Putamen (tissue), 1 donor: ENCODE measurements at regions not wholly inside any gene's neighbourhood (a gene's known extent, or its start where the extent isn't known, plus 50 kb on each side); places are given as distances from the start of the nearest gene placed in this dataset.

ENCODE experiments used
- DNase-seq: peaks from one replicate; pipeline ENCODE4 v3.0.0-alpha.2; 2016; ENCODE audit warnings: low spot score

DNA sequence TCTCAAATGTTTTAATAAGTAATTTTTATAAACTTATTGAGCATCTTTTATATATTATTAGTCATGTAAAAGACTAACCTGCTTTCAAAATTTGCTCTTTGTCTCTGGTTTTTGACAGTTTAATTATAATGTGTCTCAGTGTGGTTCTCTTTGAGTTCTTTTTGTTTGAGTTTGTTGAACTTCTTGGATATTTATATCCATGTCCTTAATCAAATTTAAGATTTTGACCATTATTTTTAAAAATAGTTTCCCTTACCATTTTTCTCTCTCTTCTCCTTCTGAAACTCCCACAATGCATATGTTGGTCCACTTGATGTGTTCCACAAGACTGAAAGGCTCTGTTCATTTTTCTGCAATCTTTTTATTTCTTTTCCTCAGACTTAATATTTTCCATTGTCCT is 366.1 kb upstream of the GOLIM4 start:
- no peak for DNase-seq

DNA sequence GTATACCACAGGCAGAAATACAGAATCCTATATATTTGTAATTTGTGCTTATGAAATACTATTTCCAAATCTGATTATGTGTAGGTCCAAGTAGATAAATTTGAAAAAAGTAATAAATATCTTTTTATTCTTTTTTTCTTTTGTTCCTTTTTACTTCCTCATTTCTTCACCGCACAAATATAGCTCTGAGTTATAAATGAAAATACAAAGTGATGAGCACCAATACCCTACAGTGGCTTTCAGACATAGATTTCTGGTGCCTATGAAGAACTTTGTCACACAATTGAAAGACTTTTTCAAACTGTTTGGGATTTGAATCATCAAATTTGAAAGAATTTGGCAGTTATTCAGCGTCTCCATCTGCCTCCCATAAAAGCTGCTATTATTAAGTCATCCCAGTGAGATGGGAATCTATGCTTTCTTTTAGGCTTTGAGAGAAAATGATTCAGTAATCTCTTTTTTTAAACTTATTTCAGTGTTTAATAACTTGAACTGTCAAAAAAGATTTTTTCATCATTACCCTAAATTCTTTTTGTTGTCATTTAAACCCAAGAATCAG is 363.6 kb upstream of the GOLIM4 start:
- DNase-seq = peak; percentile 59

DNA sequence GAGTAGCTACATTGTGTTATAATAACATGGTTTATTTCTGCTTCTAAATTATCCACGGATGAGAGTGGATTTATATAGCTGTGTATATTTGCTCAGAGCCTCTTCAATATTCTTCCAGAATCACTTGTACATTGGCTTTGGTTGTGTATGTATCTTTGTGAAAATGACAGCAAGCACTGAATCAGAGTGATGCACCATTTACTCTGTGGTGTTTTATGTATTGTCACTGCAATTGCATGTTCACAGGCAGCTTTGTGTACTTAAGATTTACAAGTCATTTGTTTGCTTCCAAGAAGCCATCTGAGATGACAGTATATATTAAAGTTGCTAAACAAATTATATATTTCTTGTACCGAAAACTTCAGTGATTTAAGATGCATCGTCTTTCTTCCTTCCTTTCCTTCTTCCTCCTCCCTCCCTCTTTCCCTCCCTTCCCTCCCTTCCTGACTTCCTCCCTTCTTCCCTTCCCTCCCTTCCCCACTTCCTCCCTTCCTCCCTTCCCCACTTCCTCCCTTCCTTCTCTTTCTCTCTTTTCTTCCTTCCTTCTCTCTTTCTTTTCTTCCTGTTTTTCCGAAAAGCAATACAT is 362.3 kb upstream of the GOLIM4 start:
- no peak for DNase-seq

DNA sequence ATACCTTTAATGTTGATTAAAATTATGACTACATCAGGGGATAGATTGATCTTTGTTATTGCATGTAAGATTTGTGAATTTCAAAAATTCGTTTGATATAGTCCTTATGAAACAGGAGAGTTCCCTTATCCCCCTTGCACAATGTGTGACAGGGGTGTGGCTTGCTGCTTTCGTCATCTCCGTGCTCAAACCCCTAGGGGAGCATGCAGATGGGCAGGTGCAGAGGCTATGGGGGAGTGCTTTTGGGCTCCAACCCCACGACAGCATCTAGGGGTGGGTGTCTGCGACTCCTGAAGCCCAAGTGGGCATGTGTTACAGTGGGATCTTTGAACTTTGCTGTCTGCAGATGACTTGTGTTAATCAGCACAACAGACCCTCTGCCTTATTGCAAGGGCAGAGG is 360.1 kb upstream of the GOLIM4 start:
- no peak for DNase-seq

DNA sequence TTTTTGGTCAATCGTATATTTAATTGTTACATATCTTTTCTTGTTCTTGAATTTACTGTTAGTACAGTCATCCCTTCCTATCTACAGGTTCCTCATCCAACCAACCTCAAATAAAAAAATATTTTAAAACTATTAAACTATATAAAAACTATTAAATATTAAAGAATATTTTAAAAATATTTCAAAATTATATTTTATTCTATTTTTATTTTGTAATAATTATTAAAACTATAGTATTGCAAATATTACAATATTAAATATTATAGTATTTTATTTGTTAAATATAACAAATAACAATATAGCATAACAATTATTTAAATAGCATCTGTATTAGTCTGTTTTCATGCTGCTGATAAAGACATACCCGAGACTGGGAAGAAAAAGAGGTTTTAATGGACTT is 357.9 kb upstream of the GOLIM4 start:
- DNase-seq = no peak

DNA sequence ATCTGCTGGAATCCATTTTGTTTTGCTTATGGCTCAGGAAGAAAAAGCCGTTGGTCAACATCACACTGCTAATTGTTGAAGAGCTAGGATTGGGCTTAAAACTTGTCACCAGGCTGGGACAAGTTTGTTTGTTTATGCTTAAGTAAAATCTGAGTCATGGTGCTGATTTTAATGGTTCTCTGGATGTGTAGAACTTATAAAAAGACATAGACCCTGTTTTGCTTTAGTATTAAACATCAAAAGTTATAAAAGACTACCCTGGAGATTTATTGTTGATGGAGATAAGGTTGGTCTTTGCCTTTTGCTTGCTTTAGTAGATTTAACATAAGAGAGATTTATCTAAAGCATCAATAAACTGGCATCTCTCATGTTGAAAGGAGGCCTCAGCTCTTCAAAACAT is 348.2 kb upstream of the GOLIM4 start:
- no peak for DNase-seq

DNA sequence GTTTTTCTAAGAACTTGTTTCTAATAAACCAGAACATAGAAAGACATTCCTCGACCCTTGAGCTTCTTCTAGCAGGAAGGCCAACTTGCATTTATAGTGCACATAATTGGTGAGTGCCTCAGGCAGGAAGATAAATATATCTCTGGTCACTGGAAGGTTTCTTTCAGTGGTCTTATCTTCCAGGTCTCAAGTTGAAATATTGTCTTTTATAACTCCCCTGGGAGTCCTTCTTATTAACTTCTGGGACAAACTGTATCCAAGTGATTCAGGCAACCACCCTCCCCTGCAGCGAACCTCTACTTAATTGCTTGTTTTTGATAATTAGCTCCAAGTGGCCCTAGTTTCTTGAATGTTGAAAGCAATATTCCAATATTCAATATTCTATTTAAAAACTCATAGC is 346.8 kb upstream of the GOLIM4 start:
- no peak for DNase-seq

DNA sequence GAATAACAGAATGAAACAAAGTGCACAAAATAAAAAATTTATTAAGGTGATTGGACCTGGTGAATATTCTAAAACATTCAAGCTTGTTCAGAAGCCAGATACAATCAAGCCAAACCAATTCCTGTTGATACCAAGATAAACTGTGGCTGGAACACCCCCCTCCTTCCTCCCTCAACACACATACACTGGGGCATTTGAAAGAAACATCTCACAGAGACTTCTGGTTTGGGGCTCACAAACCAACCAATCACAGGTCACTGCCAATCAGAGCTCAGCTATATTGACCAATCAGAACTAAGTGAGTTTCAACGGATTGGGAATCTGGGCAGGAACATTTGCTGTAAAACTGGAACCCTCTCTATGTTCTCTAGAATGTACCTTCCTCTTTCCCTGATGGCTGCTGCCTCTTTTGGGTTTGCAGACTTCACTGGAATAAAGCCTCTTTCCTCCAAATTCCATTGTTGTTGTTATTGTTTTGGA is 340.6 kb upstream of the GOLIM4 start:
- DNase-seq = no peak

DNA sequence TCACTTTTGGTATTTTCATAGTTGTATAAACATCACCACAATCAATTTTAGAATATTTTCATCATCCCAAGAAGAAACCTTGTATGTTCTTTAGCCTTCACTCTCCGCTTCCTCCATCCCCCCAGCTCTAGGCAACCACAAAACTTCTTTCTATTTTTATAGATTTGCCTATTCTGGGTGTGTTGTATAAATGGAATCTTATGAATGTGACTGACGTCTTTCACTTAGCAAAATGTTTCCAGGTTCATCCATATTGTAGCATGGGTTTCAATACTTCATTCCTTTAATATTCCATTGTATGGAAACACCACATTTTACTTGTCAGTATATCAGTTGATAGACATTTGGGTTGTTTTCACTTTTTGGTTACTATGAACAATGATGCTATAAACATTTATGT is 335.8 kb upstream of the GOLIM4 start:
- no peak for DNase-seq

DNA sequence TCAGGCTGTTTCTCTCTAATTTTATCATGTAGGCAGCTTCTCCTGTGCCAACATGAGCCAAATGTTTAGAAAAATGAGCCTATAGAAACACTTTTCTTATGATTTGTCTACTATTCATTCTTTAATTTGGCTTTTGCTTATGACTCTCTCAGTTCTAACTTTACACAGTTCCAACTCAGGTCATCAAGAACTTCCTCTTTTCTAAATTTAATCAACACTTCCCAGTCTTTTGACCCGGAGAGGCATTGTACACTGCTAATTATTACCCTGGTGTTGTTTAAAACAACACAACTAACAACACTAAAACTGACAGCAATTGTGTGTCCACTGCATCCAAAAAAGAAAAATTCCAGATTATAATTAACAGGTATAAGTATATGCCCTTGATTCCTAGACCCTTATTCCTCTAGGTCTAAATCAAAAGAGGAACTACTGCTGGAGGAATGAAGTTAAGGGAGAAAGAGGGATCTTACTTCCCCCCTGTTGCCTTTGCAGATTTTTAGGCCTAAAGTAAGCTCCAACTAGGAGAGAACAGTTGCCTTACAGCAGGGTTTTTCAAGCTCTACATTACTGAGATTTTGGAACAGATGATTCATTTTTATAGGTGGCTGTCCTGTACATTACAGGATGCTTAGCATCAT is 332.2 kb upstream of the GOLIM4 start:
- no peak for DNase-seq

DNA sequence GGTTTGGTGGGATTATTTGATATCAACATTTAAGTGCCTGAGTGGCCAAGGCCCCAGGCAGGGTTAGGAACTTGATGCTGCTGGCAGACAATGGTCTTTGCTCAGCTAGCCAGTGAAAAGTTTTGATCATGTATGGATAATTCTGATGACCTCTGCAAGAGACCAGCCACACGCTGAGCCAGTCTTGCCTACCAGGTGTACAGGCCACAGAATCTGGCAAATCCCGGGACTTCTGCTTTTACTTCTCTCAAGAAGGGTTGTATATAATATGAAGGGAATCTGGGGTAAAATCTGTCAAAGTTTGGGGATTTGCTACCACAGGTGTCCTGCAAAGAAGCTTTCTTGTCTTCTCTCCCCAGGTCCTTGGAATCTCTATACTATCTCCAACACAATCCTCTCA is 331.4 kb upstream of the GOLIM4 start:
- DNase-seq = no peak

DNA sequence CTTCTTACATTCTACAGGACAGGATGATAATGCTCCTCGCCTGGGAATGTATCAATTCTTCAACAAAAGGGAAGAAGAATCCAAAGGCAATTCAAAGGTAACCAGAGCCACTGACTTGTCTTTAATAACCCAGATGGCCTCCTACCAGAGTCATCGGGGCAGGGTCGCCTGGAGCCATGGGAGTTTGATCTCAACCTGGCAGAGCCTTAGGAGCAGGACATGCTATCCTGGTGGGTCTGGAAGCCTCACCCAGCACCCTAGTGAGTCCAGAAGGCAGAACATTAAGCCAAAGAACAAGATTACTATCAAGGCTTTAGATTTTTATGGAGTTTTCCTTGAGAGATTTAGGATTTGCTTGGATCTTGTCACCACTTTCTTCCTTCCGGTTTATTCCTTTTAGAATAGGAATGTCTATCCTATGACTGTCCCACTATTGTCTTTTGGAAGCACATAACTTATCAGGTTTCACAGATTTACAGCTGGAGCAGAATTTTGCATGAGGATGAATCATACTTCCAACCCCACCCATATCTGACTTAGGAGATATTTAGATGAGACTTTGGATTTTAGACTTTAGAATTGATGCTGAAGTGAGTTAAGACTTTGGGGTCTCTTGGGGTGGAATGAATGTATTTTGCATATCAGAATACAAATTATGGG is 330.3 kb upstream of the GOLIM4 start:
- no peak for DNase-seq

DNA sequence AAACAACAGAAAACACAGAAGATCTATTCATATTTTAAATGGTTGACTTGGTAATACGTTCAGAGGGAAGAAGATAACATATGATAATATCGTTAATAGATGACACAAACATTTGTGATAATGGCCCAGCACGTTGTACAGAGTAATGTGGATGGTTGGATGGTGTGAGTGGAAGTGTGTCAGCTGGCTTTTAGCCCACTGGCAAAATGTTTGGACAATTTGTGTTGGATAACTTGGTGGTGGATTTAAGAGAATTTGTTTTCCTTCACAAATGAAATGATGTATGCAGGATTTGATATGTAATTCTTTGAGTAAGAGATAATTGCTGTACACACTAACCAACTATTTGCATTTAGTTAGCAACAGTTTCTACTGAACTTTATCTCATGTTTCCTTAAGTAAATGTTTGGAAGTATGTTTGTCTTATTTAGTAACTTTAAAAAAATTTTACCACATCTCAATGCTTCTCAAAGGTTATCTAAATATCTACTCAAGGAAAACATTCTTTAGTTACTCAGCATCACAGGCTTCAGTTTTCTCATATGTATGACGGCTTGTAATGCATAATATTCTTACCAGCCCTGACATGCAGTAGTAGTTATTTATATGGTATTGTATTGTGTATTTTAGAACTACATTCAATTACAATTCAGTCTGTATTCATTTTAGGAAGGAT is 328.5 kb upstream of the GOLIM4 start:
- no peak for DNase-seq

DNA sequence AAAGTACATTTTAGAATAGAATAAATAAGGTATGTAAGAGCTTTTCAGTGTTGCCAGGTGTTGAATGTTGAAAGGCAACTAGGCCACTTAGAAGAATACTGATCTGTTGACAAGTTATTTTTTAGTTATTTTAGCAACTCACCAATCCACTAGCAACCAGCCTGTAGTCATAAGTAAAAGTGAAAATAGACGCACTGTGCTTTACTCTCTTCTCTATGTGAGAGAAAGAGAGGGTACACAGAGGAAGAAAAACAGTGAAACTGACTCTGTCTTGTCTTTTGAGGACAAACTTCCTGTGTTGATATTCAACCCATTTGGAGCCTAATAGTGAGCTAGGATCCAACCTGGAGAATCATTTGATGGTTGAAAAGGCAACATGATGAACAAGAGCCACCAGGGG is 327.1 kb upstream of the GOLIM4 start:
- no peak for DNase-seq

DNA sequence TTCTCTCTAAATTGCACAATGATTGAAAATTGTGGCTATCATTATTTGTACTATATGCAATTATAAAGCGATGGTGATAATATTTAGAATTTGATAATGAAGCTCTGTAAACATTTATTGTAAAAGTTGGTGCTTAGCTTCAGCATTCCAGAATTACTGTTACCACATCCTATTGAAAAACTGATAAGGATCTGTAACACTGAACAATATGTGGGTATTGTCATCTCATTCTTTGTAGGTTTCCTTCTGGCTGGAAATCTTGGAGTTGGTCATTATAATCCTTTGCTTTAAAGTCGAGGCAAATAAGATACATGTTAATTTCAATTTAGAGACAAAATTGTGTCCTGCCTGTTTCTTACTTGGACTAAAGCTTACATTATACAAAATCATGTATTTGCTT is 323.4 kb upstream of the GOLIM4 start:
- no peak for DNase-seq

DNA sequence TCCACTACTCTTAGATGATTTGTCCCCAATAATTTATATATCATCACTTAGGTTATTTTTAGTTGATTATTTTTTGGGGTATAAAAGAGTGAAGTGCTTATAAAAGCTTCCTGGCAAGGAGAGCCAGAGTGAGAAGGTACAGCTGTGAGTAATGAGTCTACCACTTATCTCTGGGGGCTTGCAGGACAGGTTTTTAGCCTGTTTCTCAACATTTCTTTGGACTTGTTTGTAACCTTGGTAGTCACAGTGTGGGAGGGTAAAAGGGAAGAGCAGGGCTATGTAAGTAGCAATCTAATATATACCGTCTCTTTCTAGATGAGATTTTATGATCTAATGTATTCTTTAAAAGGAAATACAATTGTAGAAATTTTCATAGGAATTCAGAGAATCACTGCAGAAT is 321.3 kb upstream of the GOLIM4 start:
- no peak for DNase-seq

DNA sequence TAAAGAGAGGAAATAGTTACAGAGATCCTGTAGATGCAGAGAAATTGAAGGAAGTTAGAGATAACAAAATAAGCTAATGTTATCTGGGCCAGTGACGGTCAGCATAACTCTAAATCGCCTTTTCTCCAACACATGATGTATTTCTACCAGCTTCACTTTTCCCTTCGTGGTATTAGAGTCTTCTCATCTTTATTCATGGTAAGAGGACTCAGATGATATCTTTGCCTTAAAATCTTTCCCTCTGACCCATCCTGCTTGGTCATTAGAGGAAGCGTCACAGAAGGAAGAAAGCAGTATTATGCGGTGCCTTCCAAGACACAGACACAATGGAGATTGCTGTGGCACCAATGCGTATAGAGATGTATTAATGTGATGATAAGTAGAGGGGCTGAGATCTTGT is 320.7 kb upstream of the GOLIM4 start:
- DNase-seq = no peak

DNA sequence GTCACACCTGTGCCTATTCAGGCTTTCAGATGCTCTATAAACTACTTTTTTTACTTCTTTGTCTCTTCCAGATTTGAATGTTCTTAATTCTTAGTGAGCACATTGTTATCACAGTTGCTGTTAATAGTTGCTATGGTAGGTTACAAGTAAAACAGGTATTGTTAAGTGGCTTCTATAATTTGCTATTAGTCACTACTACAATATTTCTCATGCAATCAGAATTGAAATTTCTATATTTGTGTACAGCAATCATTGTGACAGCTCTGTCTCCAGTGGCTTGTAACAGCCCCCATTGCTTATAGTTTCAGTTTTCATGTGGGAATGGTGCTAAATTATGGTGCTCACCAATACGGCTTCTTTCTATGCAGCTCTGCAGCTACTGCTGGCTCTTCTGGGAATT is 318.4 kb upstream of the GOLIM4 start:
- DNase-seq = no peak

DNA sequence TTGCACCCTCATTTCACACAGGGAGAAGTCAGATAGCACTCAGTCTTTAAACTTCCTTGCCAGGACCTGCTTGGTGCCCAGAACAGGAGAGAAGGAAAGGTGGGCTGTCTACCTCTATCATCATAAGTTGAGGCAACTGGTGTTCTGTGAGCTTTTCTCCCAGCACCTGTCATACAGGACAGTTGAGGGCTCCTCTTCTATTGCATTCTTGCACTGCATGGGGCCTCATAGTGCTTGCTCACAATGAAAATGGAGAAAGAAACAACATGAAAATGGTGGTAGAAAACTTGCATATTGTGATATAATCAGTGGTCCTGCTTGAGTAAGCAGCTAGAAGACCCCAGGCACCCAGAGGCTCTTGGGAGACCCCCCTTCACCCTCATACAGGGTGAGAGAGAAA is 311.7 kb upstream of the GOLIM4 start:
- no peak for DNase-seq

DNA sequence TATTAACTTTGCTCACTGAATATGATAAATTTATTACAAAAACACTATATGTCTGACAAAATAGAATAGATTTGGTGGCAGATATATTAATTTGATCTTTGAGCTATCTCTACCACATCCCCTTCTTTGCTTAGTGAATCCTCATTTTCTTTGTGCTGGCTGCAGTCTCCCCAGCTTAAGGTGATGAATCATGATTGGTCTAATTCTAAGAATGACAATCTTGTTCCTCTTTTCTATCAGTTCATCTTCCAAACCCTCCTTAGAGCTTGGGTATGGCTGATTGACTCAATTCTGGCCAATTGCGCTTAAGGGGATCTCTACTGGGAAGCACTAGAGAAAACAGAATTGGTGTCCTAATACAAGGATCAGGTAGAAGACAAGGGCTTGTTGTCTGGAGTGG is 309.6 kb upstream of the GOLIM4 start:
- DNase-seq = no peak

DNA sequence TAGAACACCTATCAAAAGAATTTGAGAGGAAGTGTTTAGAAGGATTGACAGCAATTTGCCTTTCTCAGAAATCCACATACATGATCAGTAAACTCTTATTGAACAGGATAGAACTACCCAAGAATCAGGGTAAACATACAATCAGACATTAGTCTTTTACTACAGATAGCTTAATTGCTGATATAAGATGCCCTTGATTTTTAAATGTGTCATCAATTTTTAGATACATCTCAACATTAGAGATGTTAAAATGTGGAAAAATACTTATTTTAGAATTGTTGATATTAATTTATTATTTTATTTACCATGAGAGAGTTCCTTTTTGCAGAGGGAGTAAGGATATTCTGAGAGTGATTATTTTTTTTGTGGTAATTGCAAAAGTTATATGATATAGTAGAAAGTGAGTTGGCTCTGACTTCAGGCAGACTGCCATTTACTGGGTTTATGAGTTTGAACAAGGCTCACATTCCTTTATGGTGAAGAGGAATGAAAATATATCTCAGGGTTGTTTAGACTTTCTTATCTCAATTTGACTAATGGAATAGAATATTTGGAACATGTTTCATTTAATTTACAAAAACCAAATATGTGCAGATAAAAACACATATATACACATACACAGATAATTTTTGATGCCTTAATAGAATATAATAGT is 302.8 kb upstream of the GOLIM4 start:
- DNase-seq = no peak

DNA sequence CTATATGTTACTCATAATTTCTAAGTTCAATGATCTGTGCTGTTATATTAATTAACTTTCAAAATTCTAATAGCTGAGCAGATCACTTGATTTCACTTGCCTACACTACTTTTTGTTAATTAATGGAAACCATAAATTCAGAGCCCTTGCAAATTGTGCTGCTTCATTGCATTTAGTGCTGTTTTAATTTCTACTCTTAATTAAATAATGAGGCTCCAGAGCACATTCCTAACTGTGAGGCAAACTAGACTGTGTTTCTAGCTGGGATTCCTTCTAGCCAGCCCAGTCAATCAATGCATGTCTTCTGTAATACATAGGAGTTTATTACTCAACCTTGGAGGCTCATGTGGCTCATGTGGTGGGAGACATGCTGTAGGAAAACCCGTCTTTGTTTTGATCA is 301.1 kb upstream of the GOLIM4 start:
- no peak for DNase-seq
